ENCODE measurements at regions not wholly inside any gene's neighbourhood (a gene's known extent, or its start where the extent isn't known, plus 50 kb on each side); places are given as distances from the start of the nearest gene placed in this dataset.

DNA sequence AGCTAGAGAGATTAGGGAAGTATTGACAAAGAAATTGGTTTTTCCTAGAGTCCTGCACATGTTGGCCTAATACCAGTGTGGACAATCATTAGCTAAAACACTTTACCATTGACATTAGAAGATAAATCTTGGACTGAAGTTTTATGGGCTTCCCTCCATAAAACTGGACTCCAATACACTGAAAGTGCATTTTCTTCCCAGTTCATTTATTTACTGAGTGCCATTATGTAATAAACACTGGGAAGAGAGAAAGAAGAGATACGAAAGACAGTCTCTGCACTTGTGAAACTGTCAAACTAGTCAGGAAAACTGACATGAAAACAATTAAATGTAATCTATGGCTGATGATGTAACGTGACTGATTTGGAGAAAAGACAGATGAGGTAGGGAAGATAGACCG is 539.3 kb downstream of the ZNF608 start:
- no peak overlapping the region for H2AFZ ChIP-seq (ENCODE audit: low read depth, low read length)
- DNase-seq (ENCODE audit: low read depth, low spot score) = no peak
- H4K20me1 ChIP-seq (replicated peaks; ENCODE audit: control insufficient read depth, extremely low read depth, insufficient read depth, low read length) = no peaks in the 10 kb centered on the region
- H3K4me2 ChIP-seq (ENCODE audit: insufficient read depth, low read length) = no peak overlapping the region
- H3K9me1 ChIP-seq (replicated peaks; ENCODE audit: control insufficient read depth, extremely low read depth, insufficient read depth, low read length) = no peaks in the 10 kb centered on the region
- no peaks in the 10 kb centered on the region for H3K9me3 ChIP-seq (replicated peaks; ENCODE audit: control insufficient read depth, insufficient read depth, low read length)
- H3K4me3 ChIP-seq (replicated peaks in 1 of 3; ENCODE audit: insufficient read depth in 1 of 3, low read depth in 1 of 3, low read length in 3 of 3) = no peak overlapping the region
- intact Hi-C loops (cut with micrococcal nuclease) = no loop called here
- CTCF ChIA-PET = no interaction called here
- no peak overlapping the region for H3K27ac ChIP-seq (ENCODE audit: insufficient read depth, low read depth, low read length)
- FAIRE-seq = no peak
- no peaks in the 10 kb centered on the region for H3K27me3 ChIP-seq (ENCODE audit: control insufficient read depth in 2 of 2, insufficient read depth in 2 of 2, low read length in 2 of 2)
- no peak overlapping the region for H3K9ac ChIP-seq (replicated peaks; ENCODE audit: extremely low read depth, insufficient read depth, low read length)
- H3K4me1 ChIP-seq (ENCODE audit: control insufficient read depth, extremely low read depth, insufficient read depth, low read length) = no peaks in the 10 kb centered on the region
- H3K79me2 ChIP-seq (ENCODE audit: control insufficient read depth, insufficient read depth, low read length) = no peaks in the 10 kb centered on the region
- POLR2A ChIA-PET = no interaction called here
- no TSS peak for BruUV-seq (replicated peaks)
- H3K36me3 ChIP-seq (ENCODE audit: control insufficient read depth in 2 of 2, extremely low read depth in 1 of 2, insufficient read depth in 2 of 2, low read length in 2 of 2) = no peaks in the 10 kb centered on the region
- dilution Hi-C loops (cut with MboI; ENCODE audit: extremely low pct_ligation_motif_present, low sequenced_read_pairs) = no loop called here
- no peak for TF ChIP-seq EZH2 (IDR thresholded peaks at IDR 0.05; ENCODE audit: borderline replicate concordance, low read depth, low read length, severe bottlenecking)
- no peak for TF ChIP-seq FOS (IDR thresholded peaks at IDR 0.05; ENCODE audit: borderline replicate concordance, insufficient read depth, low read length)
- TF ChIP-seq GATA2 (IDR thresholded peaks at IDR 0.05; ENCODE audit: insufficient read depth, insufficient read length, low read depth, low read length) = no peak
- TF ChIP-seq POLR2A (IDR thresholded peaks at IDR 0.05; ENCODE audit: low read depth, low read length) = no peak
- TF ChIP-seq, protein P1, sequence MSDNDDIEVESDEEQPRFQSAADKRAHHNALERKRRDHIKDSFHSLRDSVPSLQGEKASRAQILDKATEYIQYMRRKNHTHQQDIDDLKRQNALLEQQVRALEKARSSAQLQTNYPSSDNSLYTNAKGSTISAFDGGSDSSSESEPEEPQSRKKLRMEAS (IDR thresholded peaks at IDR 0.05; ENCODE audit: insufficient read depth, insufficient read length) = no peak
- no peak for TF ChIP-seq JUN (IDR thresholded peaks at IDR 0.05; ENCODE audit: borderline replicate concordance, insufficient read depth, insufficient read length, low read depth)
- no peak for TF ChIP-seq MYC (IDR thresholded peaks at IDR 0.05; ENCODE audit: low read depth, low read length)
- TF ChIP-seq, protein P2, sequence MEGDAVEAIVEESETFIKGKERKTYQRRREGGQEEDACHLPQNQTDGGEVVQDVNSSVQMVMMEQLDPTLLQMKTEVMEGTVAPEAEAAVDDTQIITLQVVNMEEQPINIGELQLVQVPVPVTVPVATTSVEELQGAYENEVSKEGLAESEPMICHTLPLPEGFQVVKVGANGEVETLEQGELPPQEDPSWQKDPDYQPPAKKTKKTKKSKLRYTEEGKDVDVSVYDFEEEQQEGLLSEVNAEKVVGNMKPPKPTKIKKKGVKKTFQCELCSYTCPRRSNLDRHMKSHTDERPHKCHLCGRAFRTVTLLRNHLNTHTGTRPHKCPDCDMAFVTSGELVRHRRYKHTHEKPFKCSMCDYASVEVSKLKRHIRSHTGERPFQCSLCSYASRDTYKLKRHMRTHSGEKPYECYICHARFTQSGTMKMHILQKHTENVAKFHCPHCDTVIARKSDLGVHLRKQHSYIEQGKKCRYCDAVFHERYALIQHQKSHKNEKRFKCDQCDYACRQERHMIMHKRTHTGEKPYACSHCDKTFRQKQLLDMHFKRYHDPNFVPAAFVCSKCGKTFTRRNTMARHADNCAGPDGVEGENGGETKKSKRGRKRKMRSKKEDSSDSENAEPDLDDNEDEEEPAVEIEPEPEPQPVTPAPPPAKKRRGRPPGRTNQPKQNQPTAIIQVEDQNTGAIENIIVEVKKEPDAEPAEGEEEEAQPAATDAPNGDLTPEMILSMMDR (IDR thresholded peaks at IDR 0.05; ENCODE audit: extremely low read depth in 1 of 2, insufficient read depth in 1 of 2, low read depth in 1 of 2, low read length in 2 of 2) = no peak
- TF ChIP-seq POLR2AphosphoS5 (IDR thresholded peaks at IDR 0.05; ENCODE audit: insufficient read depth, low read depth, low read length) = no peak

All from endothelial cell of umbilical vein (primary cell).